ENCODE measurements at regions not wholly inside any gene's neighbourhood (a gene's known extent, or its start where the extent isn't known, plus 50 kb on each side); places are given as distances from the start of the nearest gene placed in this dataset.

DNA sequence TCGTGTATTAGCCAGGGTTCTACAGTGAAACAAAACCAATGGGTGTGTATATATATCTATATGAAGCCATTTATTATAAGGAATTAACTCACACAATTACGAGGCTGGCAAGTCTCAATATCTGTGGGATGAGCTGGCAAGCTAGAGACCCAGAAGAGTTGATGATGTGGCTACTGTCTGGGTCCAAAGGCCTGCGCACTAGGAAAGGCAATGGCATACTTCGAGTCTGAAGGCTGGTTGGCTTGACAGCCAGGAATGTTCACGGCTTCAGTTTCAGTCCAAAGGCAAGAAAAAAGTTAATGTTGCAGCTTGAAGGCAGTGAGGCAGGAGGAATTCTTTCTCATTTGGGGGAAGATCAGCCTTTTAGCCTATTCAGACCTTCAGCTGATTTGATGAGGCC lies 893.3 kb upstream of the LRFN5 start:
- Histone ChIP-seq H3K27ac (ENCODE audit: low read length) (no peak overlapping the region), H3K9me3 (ENCODE audit: control insufficient read depth, insufficient read depth, low read depth, low read length) (no peaks in the 10 kb centered on the region), H3K36me3 (ENCODE audit: control insufficient read depth, insufficient read depth, low read length) (no peaks in the 10 kb centered on the region), H3K4me3 (ENCODE audit: low read depth in 2 of 2, low read length in 2 of 2) (no peak overlapping the region), H3K4me1 (ENCODE audit: control insufficient read depth, insufficient read depth, low read length) (no peaks in the 10 kb centered on the region), H3K27me3 (ENCODE audit: control insufficient read depth, insufficient read depth, low read length) (no peaks in the 10 kb centered on the region)
- CTCF ChIA-PET = no interaction called here
- no peak for ATAC-seq
- in situ Hi-C loops (cut with HindIII; ENCODE audit: low pct_unique_long_range_greater_than_20kb, low sequenced_read_pairs) = no loop called here
- no peak for DNase-seq (ENCODE audit: low read depth, low spot score)
- intact Hi-C loops (cut with micrococcal nuclease; ENCODE audit: unreplicated experiment) = no loop called here
- BruUV-seq (replicated peaks) = no TSS peak
- TF ChIP-seq, protein P1, sequence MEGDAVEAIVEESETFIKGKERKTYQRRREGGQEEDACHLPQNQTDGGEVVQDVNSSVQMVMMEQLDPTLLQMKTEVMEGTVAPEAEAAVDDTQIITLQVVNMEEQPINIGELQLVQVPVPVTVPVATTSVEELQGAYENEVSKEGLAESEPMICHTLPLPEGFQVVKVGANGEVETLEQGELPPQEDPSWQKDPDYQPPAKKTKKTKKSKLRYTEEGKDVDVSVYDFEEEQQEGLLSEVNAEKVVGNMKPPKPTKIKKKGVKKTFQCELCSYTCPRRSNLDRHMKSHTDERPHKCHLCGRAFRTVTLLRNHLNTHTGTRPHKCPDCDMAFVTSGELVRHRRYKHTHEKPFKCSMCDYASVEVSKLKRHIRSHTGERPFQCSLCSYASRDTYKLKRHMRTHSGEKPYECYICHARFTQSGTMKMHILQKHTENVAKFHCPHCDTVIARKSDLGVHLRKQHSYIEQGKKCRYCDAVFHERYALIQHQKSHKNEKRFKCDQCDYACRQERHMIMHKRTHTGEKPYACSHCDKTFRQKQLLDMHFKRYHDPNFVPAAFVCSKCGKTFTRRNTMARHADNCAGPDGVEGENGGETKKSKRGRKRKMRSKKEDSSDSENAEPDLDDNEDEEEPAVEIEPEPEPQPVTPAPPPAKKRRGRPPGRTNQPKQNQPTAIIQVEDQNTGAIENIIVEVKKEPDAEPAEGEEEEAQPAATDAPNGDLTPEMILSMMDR (IDR thresholded peaks at IDR 0.05) = no peak
- TF ChIP-seq SIN3A (IDR thresholded peaks at IDR 0.05; ENCODE audit: borderline replicate concordance, insufficient read depth, low read depth, low read length) (no peak), TCF7L2 (IDR thresholded peaks at IDR 0.05; ENCODE audit: low read depth, low read length) (no peak), POLR2AphosphoS5 (IDR thresholded peaks at IDR 0.05; ENCODE audit: low read depth, low read length) (no peak)
- TF ChIP-seq, protein P2, sequence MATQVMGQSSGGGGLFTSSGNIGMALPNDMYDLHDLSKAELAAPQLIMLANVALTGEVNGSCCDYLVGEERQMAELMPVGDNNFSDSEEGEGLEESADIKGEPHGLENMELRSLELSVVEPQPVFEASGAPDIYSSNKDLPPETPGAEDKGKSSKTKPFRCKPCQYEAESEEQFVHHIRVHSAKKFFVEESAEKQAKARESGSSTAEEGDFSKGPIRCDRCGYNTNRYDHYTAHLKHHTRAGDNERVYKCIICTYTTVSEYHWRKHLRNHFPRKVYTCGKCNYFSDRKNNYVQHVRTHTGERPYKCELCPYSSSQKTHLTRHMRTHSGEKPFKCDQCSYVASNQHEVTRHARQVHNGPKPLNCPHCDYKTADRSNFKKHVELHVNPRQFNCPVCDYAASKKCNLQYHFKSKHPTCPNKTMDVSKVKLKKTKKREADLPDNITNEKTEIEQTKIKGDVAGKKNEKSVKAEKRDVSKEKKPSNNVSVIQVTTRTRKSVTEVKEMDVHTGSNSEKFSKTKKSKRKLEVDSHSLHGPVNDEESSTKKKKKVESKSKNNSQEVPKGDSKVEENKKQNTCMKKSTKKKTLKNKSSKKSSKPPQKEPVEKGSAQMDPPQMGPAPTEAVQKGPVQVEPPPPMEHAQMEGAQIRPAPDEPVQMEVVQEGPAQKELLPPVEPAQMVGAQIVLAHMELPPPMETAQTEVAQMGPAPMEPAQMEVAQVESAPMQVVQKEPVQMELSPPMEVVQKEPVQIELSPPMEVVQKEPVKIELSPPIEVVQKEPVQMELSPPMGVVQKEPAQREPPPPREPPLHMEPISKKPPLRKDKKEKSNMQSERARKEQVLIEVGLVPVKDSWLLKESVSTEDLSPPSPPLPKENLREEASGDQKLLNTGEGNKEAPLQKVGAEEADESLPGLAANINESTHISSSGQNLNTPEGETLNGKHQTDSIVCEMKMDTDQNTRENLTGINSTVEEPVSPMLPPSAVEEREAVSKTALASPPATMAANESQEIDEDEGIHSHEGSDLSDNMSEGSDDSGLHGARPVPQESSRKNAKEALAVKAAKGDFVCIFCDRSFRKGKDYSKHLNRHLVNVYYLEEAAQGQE (IDR thresholded peaks at IDR 0.05; ENCODE audit: insufficient read depth in 1 of 2, low read depth in 2 of 2, low read length in 1 of 2) = no peak
- POLR2A ChIA-PET = no interaction called here

DNA sequence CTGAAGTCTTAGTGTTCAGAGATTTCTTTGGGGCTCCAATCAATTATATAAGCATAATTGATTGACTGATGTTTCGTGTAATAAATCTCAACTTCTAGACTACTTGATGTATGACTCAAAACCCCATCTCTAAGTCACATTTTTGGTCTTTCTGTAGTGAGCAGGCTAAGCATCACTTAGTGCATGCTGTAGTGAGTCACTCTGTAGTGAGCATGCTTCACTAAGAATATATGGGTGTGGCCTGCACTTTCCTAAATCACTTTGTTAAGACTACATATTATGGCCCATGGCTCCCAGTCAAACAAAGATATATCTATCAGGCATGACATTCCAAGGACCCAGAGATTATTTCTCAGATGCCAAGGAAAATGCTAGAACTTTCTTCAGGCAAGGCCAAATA lies 909.4 kb upstream of the LRFN5 start:
- H3K4me3 ChIP-seq (ENCODE audit: low read depth in 2 of 2, low read length in 2 of 2) = no peak overlapping the region
- no peaks in the 10 kb centered on the region for H3K4me1 ChIP-seq (ENCODE audit: control insufficient read depth, insufficient read depth, low read length)
- ChIA-PET POLR2A (no interaction called here), CTCF (no interaction called here)
- DNase-seq (ENCODE audit: low read depth, low spot score) = no peak
- H3K36me3 ChIP-seq (ENCODE audit: control insufficient read depth, insufficient read depth, low read length) = no peaks in the 10 kb centered on the region
- ATAC-seq = no peak
- BruUV-seq (replicated peaks) = no TSS peak
- H3K27me3 ChIP-seq (ENCODE audit: control insufficient read depth, insufficient read depth, low read length) = no peaks in the 10 kb centered on the region
- intact Hi-C loops (cut with micrococcal nuclease; ENCODE audit: unreplicated experiment) (no loop called here), in situ Hi-C loops (cut with HindIII; ENCODE audit: low pct_unique_long_range_greater_than_20kb, low sequenced_read_pairs) (no loop called here)
- no peak overlapping the region for H3K27ac ChIP-seq (ENCODE audit: low read length)
- H3K9me3 ChIP-seq (ENCODE audit: control insufficient read depth, insufficient read depth, low read depth, low read length) = no peaks in the 10 kb centered on the region
- TF ChIP-seq TCF7L2 (IDR thresholded peaks at IDR 0.05; ENCODE audit: low read depth, low read length) = no peak
- no peak for TF ChIP-seq SIN3A (IDR thresholded peaks at IDR 0.05; ENCODE audit: borderline replicate concordance, insufficient read depth, low read depth, low read length)
- TF ChIP-seq POLR2AphosphoS5 (IDR thresholded peaks at IDR 0.05; ENCODE audit: low read depth, low read length) = no peak
- TF ChIP-seq, protein P2 (IDR thresholded peaks at IDR 0.05; ENCODE audit: insufficient read depth in 1 of 2, low read depth in 2 of 2, low read length in 1 of 2) = no peak
- TF ChIP-seq, protein P1 (IDR thresholded peaks at IDR 0.05) = no peak

All from Panc1 (cell line).